HepG2 (cell line): ENCODE measurements at regions not wholly inside any gene's neighbourhood (a gene's known extent, or its start where the extent isn't known, plus 50 kb on each side); places are given as distances from the start of the nearest gene placed in this dataset.

Experiments used
- ATAC-seq: fragments of 200-7000 bp; cut with Tn5 transposase; 3 replicates; pipeline ENCODE4 v1.9.1; 2020; ENCODE audit warnings: mild to moderate bottlenecking, moderate library complexity
- BruUV-seq: library from RNA; stranded (reverse); fragments of 400-500 nt; replicated peaks from 2 replicates; lab custom pipeline; 2021; lab: Mats Ljungman, UMichigan
- CTCF ChIA-PET: fragments of 300-600 bp; formaldehyde crosslinking; extraction: SDS; loops from one replicate; lab custom pipeline; 2021; ENCODE audit warnings: low total read pairs, inconsistent platforms, low intra/inter-chr PET ratio; lab: Yijun Ruan, JAX
- POLR2A ChIA-PET: fragments of 350-600 bp; sonication (Branson Sonifier 250); formaldehyde crosslinking; loops from one replicate; lab custom pipeline; 2020; ENCODE audit warnings: antibody characterized with exemption, inconsistent platforms; lab: Yijun Ruan, JAX
- DNase-seq: peaks from one replicate; pipeline ENCODE4 v3.0.0-alpha.2; 2015; ENCODE audit warnings: low spot score
- FAIRE-seq: peaks from 3 replicates; lab custom pipeline; 2011; peaks lifted over from hg19 to GRCh38; lab: Jason Lieb, UNC
- H2AFZ ChIP-seq: one replicate; pipeline ENCODE4 v1.6.1; 2011; ENCODE audit warnings: low read length, inconsistent platforms
- H3K27ac ChIP-seq: fragments of 300-600 bp; 3 replicates; pipeline ENCODE4 v1.8.0; 2011; ENCODE audit warnings: mixed run types, mild to moderate bottlenecking, mixed read lengths, low read length, inconsistent platforms; ENCODE audit not compliant: insufficient read depth; ENCODE audit errors: extremely low read length
- H3K27me3 ChIP-seq, 2 experiments: fragments of 200-600 bp in 1 of 2; 2 replicates in 1 of 2; 3 replicates in 1 of 2; pipeline versions ENCODE4 v1.6.0 to v1.8.0; 2011; ENCODE audit warnings: low read length in 2 of 2, mild to moderate bottlenecking in 2 of 2, moderate library complexity in 2 of 2, inconsistent platforms in 1 of 2; ENCODE audit not compliant: insufficient read depth in 2 of 2, control insufficient read depth in 1 of 2
- H3K36me3 ChIP-seq, 2 experiments: fragments of 200-600 bp in 1 of 2; replicated peaks in 1 of 2; 2 replicates in 1 of 2; 3 replicates in 1 of 2; pipeline versions ENCODE4 v1.5.1 to v1.8.0; 2011; ENCODE audit warnings: low read length in 2 of 2, inconsistent platforms in 1 of 2; ENCODE audit not compliant: insufficient read depth in 2 of 2, control insufficient read depth in 1 of 2
- H3K4me1 ChIP-seq: 2 replicates; pipeline ENCODE4 v1.5.1; 2012; ENCODE audit warnings: low read length, inconsistent platforms; ENCODE audit not compliant: insufficient read depth
- H3K4me2 ChIP-seq: 2 replicates; pipeline ENCODE4 v1.6.0; 2011; ENCODE audit warnings: low read depth, low read length, inconsistent platforms
- H3K4me3 ChIP-seq, 3 experiments: fragments of 200-600 bp in 1 of 3; sonication (generic), shearing (Covaris generic) in 1 of 3; replicated peaks in 1 of 3; 2 replicates each; pipeline ENCODE4 v1.5.1; 2011 to 2016; ENCODE audit warnings: low read length in 3 of 3, inconsistent platforms in 2 of 3, low read depth in 2 of 3, mild to moderate bottlenecking in 2 of 3, control low read depth in 1 of 3, mixed read lengths in 1 of 3; ENCODE audit not compliant: insufficient read depth in 1 of 3
- H3K79me2 ChIP-seq: one replicate; pipeline ENCODE4 v1.6.1; 2011; ENCODE audit warnings: low read length, inconsistent platforms; ENCODE audit not compliant: insufficient read depth
- H3K9ac ChIP-seq: 2 replicates; pipeline ENCODE4 v1.6.0; 2011; ENCODE audit warnings: mild to moderate bottlenecking, low read depth, low read length, inconsistent platforms; ENCODE audit not compliant: insufficient read depth
- H3K9me3 ChIP-seq: 2 replicates; pipeline ENCODE4 v1.5.1; 2012; ENCODE audit warnings: mild to moderate bottlenecking, low read length
- H4K20me1 ChIP-seq: 2 replicates; pipeline ENCODE4 v1.6.0; 2011; ENCODE audit warnings: inconsistent platforms, mild to moderate bottlenecking, low read length, moderate library complexity; ENCODE audit not compliant: insufficient read depth
- ARID5B ChIP-seq: IDR thresholded peaks from 2 replicates; pipeline ENCODE4 v1.4.0; 2020; ENCODE audit warnings: mild to moderate bottlenecking, missing genetic modification reagents
- ATF1 ChIP-seq: IDR thresholded peaks from 2 replicates; pipeline ENCODE4 v1.6.1; 2016; ENCODE audit warnings: mild to moderate bottlenecking, control low read depth
- FOXP4 ChIP-seq: sonication (generic); formaldehyde crosslinking; IDR thresholded peaks from 2 replicates; pipeline ENCODE4 v1.4.0; 2020; ENCODE audit warnings: missing genetic modification reagents
- HNF1A ChIP-seq, 2 experiments: sonication (generic) in 1 of 2; formaldehyde crosslinking in 1 of 2; IDR thresholded peaks; 2 replicates each; pipeline versions ENCODE4 v1.4.0 to v1.6.1; 2016 to 2020; ENCODE audit warnings: borderline replicate concordance in 1 of 2, low read depth in 1 of 2, mild to moderate bottlenecking in 1 of 2, missing genetic modification reagents in 1 of 2
- NR2F6 ChIP-seq, 2 experiments: IDR thresholded peaks; 2 replicates each; pipeline ENCODE4 v1.6.1; 2016; ENCODE audit warnings: antibody characterized with exemption in 1 of 2, mild to moderate bottlenecking in 1 of 2
- POGZ ChIP-seq: sonication (generic); formaldehyde crosslinking; IDR thresholded peaks from 2 replicates; pipeline ENCODE4 v1.4.0; 2020; ENCODE audit warnings: mild to moderate bottlenecking, missing genetic modification reagents
- RARG ChIP-seq: sonication (generic); formaldehyde crosslinking; IDR thresholded peaks from 2 replicates; pipeline ENCODE4 v1.4.0; 2020; ENCODE audit warnings: low read depth, mild to moderate bottlenecking, missing genetic modification reagents
- RXRB ChIP-seq: IDR thresholded peaks from 2 replicates; pipeline ENCODE4 v1.6.1; 2016; ENCODE audit warnings: borderline replicate concordance, missing genetic modification reagents, missing compliant biosample characterization
- ZGPAT ChIP-seq: IDR thresholded peaks from 2 replicates; pipeline ENCODE4 v1.6.1; 2016; ENCODE audit warnings: mild to moderate bottlenecking
- ZKSCAN5 ChIP-seq: sonication (generic); formaldehyde crosslinking; IDR thresholded peaks from 2 replicates; pipeline ENCODE4 v1.5.1; 2020; ENCODE audit warnings: mild to moderate bottlenecking, missing genetic modification reagents
- ZKSCAN8 ChIP-seq: IDR thresholded peaks from 2 replicates; pipeline ENCODE4 v1.6.1; 2016; ENCODE audit warnings: borderline replicate concordance, missing genetic modification reagents, missing compliant biosample characterization
- ZNF333 ChIP-seq: sonication (generic); formaldehyde crosslinking; IDR thresholded peaks from 2 replicates; pipeline ENCODE4 v1.4.0; 2020; ENCODE audit warnings: mild to moderate bottlenecking, missing genetic modification reagents, borderline replicate concordance
- in situ Hi-C: cut with HindIII; loops from 2 replicates; pipeline ENCODE4 v1.10.0; 2017; ENCODE audit warnings: low pct_unique_long_range_greater_than_20kb; ENCODE audit not compliant: extremely low pct_ligation_motif_present
- intact Hi-C: fragments of 100-400 bp; cut with micrococcal nuclease; formaldehyde crosslinking; loops from one replicate; pipeline ENCODE4 v1.10.0; 2022; ENCODE audit not compliant: unreplicated experiment

GRCh38 chr17:13323990-13324389 lies 277.7 kb downstream of the HS3ST3A1 start:
- no peaks in the 10 kb centered on the region; a peak in 1 of 5 replicates for H3K27me3 ChIP-seq
- no peaks in the 10 kb centered on the region for H3K36me3 ChIP-seq
- CTCF ChIA-PET, result no interaction called here
- POLR2A ChIA-PET, result no interaction called here
- H2AFZ ChIP-seq, result no peak overlapping the region
- H3K4me3 ChIP-seq, result no peak overlapping the region
- no peaks in the 10 kb centered on the region for H3K9me3 ChIP-seq
- peak; percentile 50 for DNase-seq
- in situ Hi-C loops, result no loop called here
- peaks cover 46% of the 10 kb centered on the region for H3K4me1 ChIP-seq
- no peaks in the 10 kb centered on the region for H4K20me1 ChIP-seq
- H3K27ac ChIP-seq, result no peak overlapping the region
- ATAC-seq, result no peak
- no peak overlapping the region for H3K4me2 ChIP-seq
- no TSS peak for BruUV-seq
- FAIRE-seq, result no peak
- H3K79me2 ChIP-seq, result no peaks in the 10 kb centered on the region
- intact Hi-C loops, result no loop called here
- H3K9ac ChIP-seq, result no peak overlapping the region
- TF ChIP-seq ZKSCAN5 (CRISPR knock-in tag), result no peak
- peak; percentile 50; the same call in 1 of the 2 replicates for TF ChIP-seq ARID5B (CRISPR knock-in tag)
- 0 out of 2 replicates have a peak, but pooled peaks have one; percentile 19 for TF ChIP-seq FOXP4 (CRISPR knock-in tag)
- TF ChIP-seq RXRB (CRISPR knock-in tag), result 0 out of 2 replicates have a peak, but pooled peaks have one; percentile 22
- TF ChIP-seq NR2F6 (IDR thresholded peaks at IDR 0.05), result 0 out of 2 replicates have a peak, but pooled peaks have one; percentile 7
- TF ChIP-seq NR2F6 (CRISPR knock-in tag; IDR thresholded peaks at IDR 0.05), result no peak
- 0 out of 2 replicates have a peak, but pooled peaks have one; percentile 21 for TF ChIP-seq ATF1 (CRISPR knock-in tag)
- no peak for TF ChIP-seq HNF1A (IDR thresholded peaks at IDR 0.05; ENCODE audit: low read depth)
- peak; percentile 28; the same call in 1 of the 2 replicates for TF ChIP-seq HNF1A (CRISPR knock-in tag; IDR thresholded peaks at IDR 0.05; ENCODE audit: borderline replicate concordance)
- TF ChIP-seq POGZ (CRISPR knock-in tag), result 0 out of 2 replicates have a peak, but pooled peaks have one; percentile 22
- TF ChIP-seq ZGPAT (CRISPR knock-in tag), result no peak
- TF ChIP-seq RARG (CRISPR knock-in tag), result no peak
- no peak for TF ChIP-seq ZKSCAN8 (CRISPR knock-in tag)
- no peak for TF ChIP-seq ZNF333 (CRISPR knock-in tag)
